Panc1 (cell line): ENCODE measurements at regions not wholly inside any gene's neighbourhood (a gene's known extent, or its start where the extent isn't known, plus 50 kb on each side); places are given as distances from the start of the nearest gene placed in this dataset.
A peak's percentile ranks its signal among the peaks of the same experiment; 100 is the strongest.

ENCODE experiments used
- ATAC-seq: fragments of 200-7000 bp; cut with Tn5 transposase; 2 replicates; pipeline ENCODE4 v1.9.1; 2020; ENCODE audit warnings: mild to moderate bottlenecking, moderate library complexity
- BruUV-seq: library from RNA; stranded (reverse); fragments of 400-500 nt; replicated peaks from 2 replicates; lab custom pipeline; 2021; lab: Mats Ljungman, UMichigan
- CTCF ChIA-PET: fragments of 300-600 bp; sonication (Branson Sonifier 250); formaldehyde crosslinking; loops from one replicate; lab custom pipeline; 2022; ENCODE audit warnings: antibody characterized with exemption; lab: Charles Lee
- POLR2A ChIA-PET: fragments of 300-600 bp; sonication (Branson Sonifier 250); formaldehyde crosslinking; loops from one replicate; lab custom pipeline; 2022; ENCODE audit warnings: antibody characterized with exemption; lab: Charles Lee
- DNase-seq: peaks from one replicate; pipeline ENCODE4 v3.0.0-alpha.2; 2010; ENCODE audit warnings: low read depth, low spot score
- H3K27ac ChIP-seq: 2 replicates; pipeline ENCODE4 v1.5.1; 2011; ENCODE audit warnings: mild to moderate bottlenecking, low read length, inconsistent platforms
- H3K27me3 ChIP-seq: fragments of 200-500 bp; sonication (Bioruptor generic); 2 replicates; pipeline ENCODE4 v1.6.0; 2014; ENCODE audit warnings: low read length, inconsistent platforms; ENCODE audit not compliant: control insufficient read depth, insufficient read depth
- H3K36me3 ChIP-seq: fragments of 200-500 bp; sonication (Bioruptor generic); 2 replicates; pipeline ENCODE4 v1.5.1; 2014; ENCODE audit warnings: inconsistent platforms, mild to moderate bottlenecking, low read length, moderate library complexity; ENCODE audit not compliant: control insufficient read depth, insufficient read depth
- H3K4me1 ChIP-seq: 2 replicates; pipeline ENCODE4 v1.5.1; 2011; ENCODE audit warnings: inconsistent platforms, mild to moderate bottlenecking, low read length, moderate library complexity; ENCODE audit not compliant: control insufficient read depth, insufficient read depth
- H3K4me3 ChIP-seq, 2 experiments: 2 replicates each; pipeline ENCODE4 v1.5.1; 2011 to 2012; ENCODE audit warnings: low read depth in 2 of 2, low read length in 2 of 2, mild to moderate bottlenecking in 2 of 2, inconsistent platforms in 1 of 2, moderate library complexity in 1 of 2
- H3K9me3 ChIP-seq: fragments of 200-500 bp; sonication (Bioruptor generic); 2 replicates; pipeline ENCODE4 v1.5.1; 2014; ENCODE audit warnings: low read depth, mild to moderate bottlenecking, inconsistent platforms, low read length, moderate library complexity; ENCODE audit not compliant: control insufficient read depth, insufficient read depth
- CTCF ChIP-seq: fragments of 450-650 bp; IDR thresholded peaks from 2 replicates; pipeline ENCODE4 v1.5.1; 2017; ENCODE audit warnings: mild to moderate bottlenecking
- POLR2AphosphoS5 ChIP-seq: IDR thresholded peaks from 2 replicates; pipeline ENCODE4 v1.6.1; 2012; ENCODE audit warnings: mild to moderate bottlenecking, low read depth, low read length, moderate library complexity
- REST ChIP-seq, 2 experiments: IDR thresholded peaks; 2 replicates each; pipeline ENCODE4 v1.6.1; 2011 to 2012; ENCODE audit warnings: low read depth in 2 of 2, control low read depth in 1 of 2, low read length in 1 of 2, mild to moderate bottlenecking in 1 of 2, moderate library complexity in 1 of 2; ENCODE audit not compliant: insufficient read depth in 1 of 2
- SIN3A ChIP-seq: IDR thresholded peaks from 2 replicates; pipeline ENCODE4 v1.6.1; 2012; ENCODE audit warnings: low read depth, mild to moderate bottlenecking, low read length, moderate library complexity, borderline replicate concordance; ENCODE audit not compliant: insufficient read depth
- TCF7L2 ChIP-seq: IDR thresholded peaks from 2 replicates; pipeline ENCODE4 v1.6.1; 2011; ENCODE audit warnings: mild to moderate bottlenecking, low read depth, low read length, inconsistent platforms
- in situ Hi-C: cut with HindIII; loops from 2 replicates; pipeline ENCODE4 v1.10.0; 2016; ENCODE audit warnings: low sequenced_read_pairs, low pct_unique_long_range_greater_than_20kb
- intact Hi-C: fragments of 100-400 bp; cut with micrococcal nuclease; formaldehyde crosslinking; loops from one replicate; pipeline ENCODE4 v1.10.0; 2022; ENCODE audit not compliant: unreplicated experiment

GRCh38 chr6:73901311-73901710 is 205.3 kb downstream of the CD109 start:
- ATAC-seq = no peak
- POLR2A ChIA-PET = no interaction called here

GRCh38 chr6:73898599-73898998 is 202.6 kb downstream of the CD109 start:
- intact Hi-C loops (no loop called here), in situ Hi-C loops (no loop called here)
- POLR2A ChIA-PET = no interaction called here

More at GRCh38 chr6:73901311-73901710, 205.3 kb downstream of the CD109 start:
- no peak overlapping the region for H3K27ac ChIP-seq
- H3K27me3 ChIP-seq = no peaks in the 10 kb centered on the region
- CTCF ChIA-PET = no interaction called here
- DNase-seq = no peak
- H3K4me1 ChIP-seq = no peaks in the 10 kb centered on the region
- H3K4me3 ChIP-seq = no peak overlapping the region
- no TSS peak for BruUV-seq
- H3K9me3 ChIP-seq = peaks cover 10% of the 10 kb centered on the region; the same call in 1 of the 2 replicates
- in situ Hi-C loops = no loop called here
- intact Hi-C loops = no loop called here
- H3K36me3 ChIP-seq = no peaks in the 10 kb centered on the region
- TF ChIP-seq POLR2AphosphoS5 (no peak), CTCF (no peak), TCF7L2 (no peak), REST (IDR thresholded peaks at IDR 0.05; ENCODE audit: insufficient read depth in 1 of 2, low read depth in 2 of 2, low read length in 1 of 2) (no peak), SIN3A (no peak)

More at GRCh38 chr6:73898599-73898998, 202.6 kb downstream of the CD109 start:
- CTCF ChIA-PET = no interaction called here
- Histone ChIP-seq H3K4me1 (no peaks in the 10 kb centered on the region), H3K36me3 (no peaks in the 10 kb centered on the region), H3K9me3 (peaks cover 10% of the 10 kb centered on the region; the same call in 1 of the 2 replicates), H3K27ac (no peak overlapping the region), H3K4me3 (no peak overlapping the region), H3K27me3 (no peaks in the 10 kb centered on the region)
- BruUV-seq = no TSS peak
- ATAC-seq = no peak
- DNase-seq = no peak
- no peak for TF ChIP-seq SIN3A
- TF ChIP-seq REST (IDR thresholded peaks at IDR 0.05; ENCODE audit: insufficient read depth in 1 of 2, low read depth in 2 of 2, low read length in 1 of 2) = no peak
- no peak for TF ChIP-seq TCF7L2
- TF ChIP-seq CTCF = peak; percentile 18; the same call in 1 of the 2 replicates
- no peak for TF ChIP-seq POLR2AphosphoS5
